OCI-LY7 (cell line): ENCODE measurements at regions not wholly inside any gene's neighbourhood (a gene's known extent, or its start where the extent isn't known, plus 50 kb on each side); places are given as distances from the start of the nearest gene placed in this dataset.

ENCODE experiments used
- BruUV-seq: library from RNA; stranded (reverse); fragments of 400-500 nt; replicated peaks from 2 replicates; lab custom pipeline; 2021; lab: Mats Ljungman, UMichigan
- CTCF ChIA-PET: fragments of 300-600 bp; sonication (Branson Sonifier 250); formaldehyde crosslinking; loops from one replicate; lab custom pipeline; 2022; ENCODE audit warnings: antibody characterized with exemption; ENCODE audit not compliant: unreplicated experiment; lab: Charles Lee
- POLR2A ChIA-PET: fragments of 300-600 bp; sonication (Branson Sonifier 250); formaldehyde crosslinking; loops from one replicate; lab custom pipeline; 2022; ENCODE audit warnings: antibody characterized with exemption; lab: Charles Lee
- DNase-seq: peaks from one replicate; pipeline ENCODE4 v3.0.0-alpha.2; 2015; ENCODE audit warnings: low spot score
- H2AFZ ChIP-seq: fragments of 200-600 bp; sonication (generic), shearing (Covaris generic); 2 replicates; pipeline ENCODE4 v1.6.1; 2014; ENCODE audit warnings: mild to moderate bottlenecking, antibody characterized with exemption, low read length, moderate library complexity
- H3K27ac ChIP-seq: fragments of 200-600 bp; sonication (generic); 2 replicates; pipeline ENCODE4 v1.5.1; 2014; ENCODE audit warnings: mixed run types, low read depth, mild to moderate bottlenecking, moderate library complexity, low read length, inconsistent platforms; ENCODE audit not compliant: poor library complexity, severe bottlenecking
- H3K36me3 ChIP-seq: fragments of 200-600 bp; sonication (generic); 2 replicates; pipeline ENCODE4 v1.6.1; 2014; ENCODE audit warnings: mild to moderate bottlenecking, antibody characterized with exemption, low read length, moderate library complexity, mixed read lengths; ENCODE audit not compliant: insufficient read depth
- H3K4me1 ChIP-seq: fragments of 200-600 bp; sonication (generic); 2 replicates; pipeline ENCODE4 v1.5.1; 2014; ENCODE audit warnings: mild to moderate bottlenecking, low read length; ENCODE audit not compliant: insufficient read depth, poor library complexity, severe bottlenecking
- H3K4me2 ChIP-seq: fragments of 200-600 bp; sonication (generic); 2 replicates; pipeline ENCODE4 v1.6.1; 2014; ENCODE audit warnings: mild to moderate bottlenecking, low read length
- H3K4me3 ChIP-seq: fragments of 200-600 bp; sonication (generic); 2 replicates; pipeline ENCODE4 v1.5.1; 2014; ENCODE audit warnings: mild to moderate bottlenecking, low read depth, low read length; ENCODE audit not compliant: poor library complexity, severe bottlenecking
- H3K79me2 ChIP-seq: fragments of 200-600 bp; sonication (generic); 2 replicates; pipeline ENCODE4 v1.6.1; 2016; ENCODE audit warnings: low read depth, mild to moderate bottlenecking, low read length, moderate library complexity, mixed read lengths; ENCODE audit not compliant: insufficient read depth
- H3K9me2 ChIP-seq: fragments of 200-600 bp; sonication (generic); 2 replicates; pipeline ENCODE4 v1.6.1; 2016; ENCODE audit warnings: mild to moderate bottlenecking, low read length, mixed read lengths; ENCODE audit not compliant: insufficient read depth
- H3K9me3 ChIP-seq: fragments of 200-600 bp; sonication (generic); 2 replicates; pipeline ENCODE4 v1.6.1; 2014; ENCODE audit warnings: mild to moderate bottlenecking, mixed run types, low read length, mixed read lengths
- H4K20me1 ChIP-seq: fragments of 200-600 bp; sonication (generic); 2 replicates; pipeline ENCODE4 v1.6.1; 2014; ENCODE audit warnings: mild to moderate bottlenecking, antibody characterized with exemption, low read length, moderate library complexity, mixed read lengths; ENCODE audit not compliant: insufficient read depth
- CTCF ChIP-seq: fragments of 200-600 bp; sonication (generic); conservative IDR thresholded peaks from 2 replicates; pipeline ENCODE4 v1.5.1; 2014; ENCODE audit warnings: mild to moderate bottlenecking, antibody characterized with exemption, low read length, moderate library complexity, mixed read lengths
- EZH2phosphoT487 ChIP-seq: fragments of 200-600 bp; sonication (generic); IDR thresholded peaks from 2 replicates; pipeline ENCODE4 v1.6.1; 2018; ENCODE audit warnings: low read depth, borderline replicate concordance, mild to moderate bottlenecking, mixed run types, antibody characterized with exemption, low read length, moderate library complexity, mixed read lengths
- intact Hi-C: fragments of 100-400 bp; cut with micrococcal nuclease; formaldehyde crosslinking; loops from one replicate; pipeline ENCODE4 v1.10.0; 2022; ENCODE audit not compliant: unreplicated experiment

- no peaks in the 10 kb centered on the region for H3K79me2 ChIP-seq
- CTCF ChIA-PET = no interaction called here
- H3K4me1 ChIP-seq = no peaks in the 10 kb centered on the region
- TF ChIP-seq CTCF = no peak
- TF ChIP-seq EZH2phosphoT487 = no peak
- no peak overlapping the region for H3K4me3 ChIP-seq
- no peak overlapping the region for H2AFZ ChIP-seq
- no TSS peak for BruUV-seq
- intact Hi-C loops = no loop called here
- no peak overlapping the region for H3K27ac ChIP-seq
- DNase-seq = no peak
- POLR2A ChIA-PET = no interaction called here
- H3K4me2 ChIP-seq = no peak overlapping the region
- H4K20me1 ChIP-seq = no peaks in the 10 kb centered on the region
- no peaks in the 10 kb centered on the region for H3K9me3 ChIP-seq
- no peaks in the 10 kb centered on the region for H3K36me3 ChIP-seq
- no peaks in the 10 kb centered on the region for H3K9me2 ChIP-seq
Observed at GRCh38 chrX:150092549-150092948, 154.3 kb upstream of the EOLA2 start.

- H3K9me3 ChIP-seq = no peaks in the 10 kb centered on the region
- no peak overlapping the region for H3K4me3 ChIP-seq
- intact Hi-C loops = no loop called here
- no peaks in the 10 kb centered on the region for H3K9me2 ChIP-seq
- DNase-seq = no peak
- H3K36me3 ChIP-seq = no peaks in the 10 kb centered on the region
- H3K4me2 ChIP-seq = no peak overlapping the region
- ChIA-PET CTCF (no interaction called here), POLR2A (no interaction called here)
- H4K20me1 ChIP-seq = no peaks in the 10 kb centered on the region
- no peak overlapping the region for H2AFZ ChIP-seq
- no peak for TF ChIP-seq EZH2phosphoT487
- no peak for TF ChIP-seq CTCF
- no peaks in the 10 kb centered on the region for H3K4me1 ChIP-seq
- no peak overlapping the region for H3K27ac ChIP-seq
- BruUV-seq = no TSS peak
- no peaks in the 10 kb centered on the region for H3K79me2 ChIP-seq
Observed at GRCh38 chrX:150094375-150094774, 156.1 kb upstream of the EOLA2 start.

- no peak overlapping the region for H2AFZ ChIP-seq
Observed at GRCh38 chrX:150094996-150095395, 156.7 kb upstream of the EOLA2 start.

More at GRCh38 chrX:150094996-150095395, 156.7 kb upstream of the EOLA2 start:
- Histone ChIP-seq H3K36me3 (no peaks in the 10 kb centered on the region), H4K20me1 (no peaks in the 10 kb centered on the region), H3K9me2 (no peaks in the 10 kb centered on the region), H3K79me2 (no peaks in the 10 kb centered on the region), H3K27ac (no peak overlapping the region), H3K4me2 (no peak overlapping the region), H3K4me1 (no peaks in the 10 kb centered on the region), H3K9me3 (no peaks in the 10 kb centered on the region), H3K4me3 (no peak overlapping the region)
- no TSS peak for BruUV-seq
- ChIA-PET CTCF (no interaction called here), POLR2A (no interaction called here)
- no peak for TF ChIP-seq CTCF
- TF ChIP-seq EZH2phosphoT487 = no peak
- DNase-seq = no peak
- intact Hi-C loops = no loop called here
